GM23248 (cell line): ENCODE measurements at regions not wholly inside any gene's neighbourhood (a gene's known extent, or its start where the extent isn't known, plus 50 kb on each side); places are given as distances from the start of the nearest gene placed in this dataset.

Source experiments
- DNase-seq: peaks from one replicate; pipeline ENCODE4 v3.0.0-alpha.2; 2015
- H2AFZ ChIP-seq: fragments of 200-600 bp; sonication (generic); 2 replicates; pipeline ENCODE4 v1.6.1; 2016; ENCODE audit warnings: antibody characterized with exemption
- H3F3A ChIP-seq: fragments of 200-600 bp; sonication (generic); 2 replicates; pipeline ENCODE4 v1.6.1; 2016; ENCODE audit warnings: mild to moderate bottlenecking, antibody characterized with exemption, mixed run types; ENCODE audit not compliant: insufficient read depth
- H3K27ac ChIP-seq: fragments of 200-600 bp; sonication (generic); 2 replicates; pipeline ENCODE4 v1.5.1; 2016; ENCODE audit warnings: mild to moderate bottlenecking
- H3K27me3 ChIP-seq: fragments of 200-600 bp; sonication (generic); replicated peaks from 2 replicates; pipeline ENCODE4 v1.6.1; 2016; ENCODE audit warnings: mild to moderate bottlenecking; ENCODE audit not compliant: insufficient read depth
- H3K36me3 ChIP-seq: fragments of 200-600 bp; sonication (generic); 2 replicates; pipeline ENCODE4 v1.6.1; 2016; ENCODE audit warnings: low read depth, mild to moderate bottlenecking
- H3K4me1 ChIP-seq: fragments of 200-600 bp; sonication (generic); 2 replicates; pipeline ENCODE4 v1.6.1; 2016; ENCODE audit warnings: mild to moderate bottlenecking; ENCODE audit not compliant: insufficient read depth
- H3K4me2 ChIP-seq: fragments of 200-600 bp; sonication (generic); one replicate; pipeline ENCODE4 v1.6.1; 2016; ENCODE audit warnings: mild to moderate bottlenecking; ENCODE audit not compliant: unreplicated experiment
- H3K4me3 ChIP-seq: fragments of 200-600 bp; sonication (generic); 2 replicates; pipeline ENCODE4 v1.5.1; 2016; ENCODE audit warnings: mild to moderate bottlenecking
- H3K79me2 ChIP-seq: fragments of 200-600 bp; sonication (generic); 2 replicates; pipeline ENCODE4 v1.6.1; 2016; ENCODE audit warnings: mild to moderate bottlenecking; ENCODE audit not compliant: insufficient read depth
- H3K9ac ChIP-seq: fragments of 200-600 bp; sonication (generic); 2 replicates; pipeline ENCODE4 v1.6.1; 2016; ENCODE audit warnings: mild to moderate bottlenecking
- H3K9me2 ChIP-seq: fragments of 200-600 bp; sonication (generic); 2 replicates; pipeline ENCODE4 v1.6.1; 2016; ENCODE audit warnings: mixed run types, mild to moderate bottlenecking, moderate library complexity; ENCODE audit not compliant: insufficient read depth
- H3K9me3 ChIP-seq: fragments of 200-600 bp; sonication (generic); one replicate; pipeline ENCODE4 v1.6.1; 2017; ENCODE audit warnings: low read depth
- H4K20me1 ChIP-seq: fragments of 200-600 bp; sonication (generic); 2 replicates; pipeline ENCODE4 v1.6.0; 2016; ENCODE audit not compliant: insufficient read depth
- EZH2 ChIP-seq: fragments of 200-600 bp; sonication (generic); IDR thresholded peaks from 2 replicates; pipeline ENCODE4 v1.6.1; 2018; ENCODE audit warnings: antibody characterized with exemption, mild to moderate bottlenecking; ENCODE audit not compliant: insufficient read depth, poor library complexity, severe bottlenecking
- EZH2phosphoT487 ChIP-seq: fragments of 200-600 bp; sonication (generic); IDR thresholded peaks from 2 replicates; pipeline ENCODE4 v1.6.1; 2018; ENCODE audit warnings: antibody characterized with exemption, moderate library complexity, mild to moderate bottlenecking, low read depth; ENCODE audit not compliant: insufficient read depth
- WGBS, 2 experiments: methylation state at CpG; one replicate each; pipeline ENCODE4 v1.1.6; 2015 to 2017; ENCODE audit warnings: low lambda C conversion rate in 2 of 2, low coverage in 1 of 2; ENCODE audit errors: missing lambda C conversion rate in 2 of 2; 5-methylcytosine and 5-hydroxymethylcytosine counted together
- in situ Hi-C: fragments of 300-500 bp; cut with MboI; formaldehyde crosslinking; loops from 2 replicates; pipeline ENCODE4 v1.15.0; 2020

DNA sequence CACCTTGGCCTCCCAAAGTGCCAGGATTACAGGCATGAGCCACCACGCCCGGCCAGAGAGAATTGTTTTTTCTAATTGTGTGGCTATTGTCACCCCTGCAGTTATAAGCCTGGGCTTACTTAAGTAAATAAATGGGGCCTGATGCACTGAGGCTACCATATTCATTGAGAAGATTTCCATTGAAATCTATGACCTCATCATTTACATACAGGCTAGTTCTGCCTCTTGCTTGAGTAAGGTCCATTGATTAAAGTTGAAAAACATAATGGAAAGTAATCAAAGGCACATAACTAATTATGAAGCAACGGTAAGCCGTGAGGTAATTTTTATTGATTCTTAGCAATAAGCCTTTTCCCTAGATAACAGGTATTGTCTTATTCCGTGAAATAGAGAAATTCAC lies 788.9 kb downstream of the ADGRL2 start:
- H3K27me3 ChIP-seq, result no peaks in the 10 kb centered on the region
- H3K4me3 ChIP-seq, result no peak overlapping the region
- DNase-seq, result no peak
- no peaks in the 10 kb centered on the region for H3K79me2 ChIP-seq
- 52 to 55% methylated on average over 5 of the region's 5 CpGs for WGBS, 2 experiments
- TF ChIP-seq EZH2 (no peak), EZH2phosphoT487 (no peak)
- no peak overlapping the region for H2AFZ ChIP-seq
- H3K27ac ChIP-seq, result no peak overlapping the region
- H3K4me2 ChIP-seq, result no peak overlapping the region
- H3F3A ChIP-seq, result no peaks in the 10 kb centered on the region
- H3K36me3 ChIP-seq, result no peaks in the 10 kb centered on the region
- H4K20me1 ChIP-seq, result no peaks in the 10 kb centered on the region
- H3K9me3 ChIP-seq, result no peaks in the 10 kb centered on the region
- H3K9me2 ChIP-seq, result no peaks in the 10 kb centered on the region
- no peak overlapping the region for H3K9ac ChIP-seq
- no peaks in the 10 kb centered on the region for H3K4me1 ChIP-seq
- in situ Hi-C loops, result no loop called here

DNA sequence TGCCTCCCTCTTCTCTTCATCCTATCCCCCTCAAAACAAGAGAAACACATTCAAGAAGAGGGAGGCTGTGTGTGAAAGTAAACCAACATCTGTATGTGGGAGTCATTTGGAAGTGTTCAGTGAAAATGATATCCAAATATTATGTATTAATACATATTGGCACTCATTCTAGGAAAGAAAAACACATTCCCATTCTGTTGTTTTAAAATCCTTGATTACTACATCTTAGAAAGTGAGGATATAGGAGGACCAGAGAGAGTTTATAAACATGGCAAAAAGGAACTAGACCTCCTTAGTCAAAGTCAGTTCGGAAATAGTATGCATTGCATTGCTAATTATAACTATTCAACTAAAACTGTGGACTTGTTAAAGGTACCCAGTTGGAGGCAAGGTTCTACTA lies 786.6 kb downstream of the ADGRL2 start:
- no peak overlapping the region for H3K9ac ChIP-seq
- no peak overlapping the region for H3K4me2 ChIP-seq
- H3K27me3 ChIP-seq, result no peaks in the 10 kb centered on the region
- no peaks in the 10 kb centered on the region for H4K20me1 ChIP-seq
- no peaks in the 10 kb centered on the region for H3K79me2 ChIP-seq
- no peak overlapping the region for H3K27ac ChIP-seq
- in situ Hi-C loops, result no loop called here
- no peaks in the 10 kb centered on the region for H3K9me3 ChIP-seq
- WGBS, 2 experiments, result 12 to 14% methylated on average over 1 of the region's 1 CpG
- TF ChIP-seq EZH2, result no peak
- TF ChIP-seq EZH2phosphoT487, result no peak
- H3F3A ChIP-seq, result no peaks in the 10 kb centered on the region
- no peak for DNase-seq
- no peaks in the 10 kb centered on the region for H3K4me1 ChIP-seq
- no peak overlapping the region for H3K4me3 ChIP-seq
- H3K9me2 ChIP-seq, result no peaks in the 10 kb centered on the region
- H3K36me3 ChIP-seq, result no peaks in the 10 kb centered on the region
- H2AFZ ChIP-seq, result no peak overlapping the region

DNA sequence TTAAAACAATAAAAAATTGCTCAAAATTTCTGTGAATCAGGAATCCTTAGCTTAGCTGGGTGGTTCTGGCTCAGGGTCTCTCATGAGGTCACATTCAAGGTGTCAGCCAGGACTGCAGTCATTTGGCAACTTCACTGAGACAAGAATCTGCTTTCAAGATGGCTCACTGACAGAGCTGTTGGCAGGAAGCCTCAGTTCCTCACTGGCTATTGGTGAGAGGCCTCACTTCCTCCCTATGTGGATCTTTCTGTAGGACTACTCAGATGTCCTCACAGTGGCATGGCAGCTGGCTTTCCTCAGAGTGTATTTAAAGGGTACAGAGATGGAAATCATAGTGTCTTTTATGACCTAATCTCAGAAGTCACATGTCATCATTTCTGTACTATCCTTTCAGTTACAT lies 785.7 kb downstream of the ADGRL2 start:
- no peaks in the 10 kb centered on the region for H3K27me3 ChIP-seq
- DNase-seq, result no peak
- no peak overlapping the region for H3K4me2 ChIP-seq
- H3K79me2 ChIP-seq, result no peaks in the 10 kb centered on the region
- H2AFZ ChIP-seq, result no peak overlapping the region
- in situ Hi-C loops, result no loop called here
- TF ChIP-seq EZH2phosphoT487, result no peak
- TF ChIP-seq EZH2, result no peak
- no peaks in the 10 kb centered on the region for H4K20me1 ChIP-seq
- no peak overlapping the region for H3K4me3 ChIP-seq
- no peaks in the 10 kb centered on the region for H3K9me3 ChIP-seq
- no peaks in the 10 kb centered on the region for H3F3A ChIP-seq
- no peak overlapping the region for H3K9ac ChIP-seq
- no peaks in the 10 kb centered on the region for H3K36me3 ChIP-seq
- H3K4me1 ChIP-seq, result no peaks in the 10 kb centered on the region
- no peak overlapping the region for H3K27ac ChIP-seq
- no peaks in the 10 kb centered on the region for H3K9me2 ChIP-seq

DNA sequence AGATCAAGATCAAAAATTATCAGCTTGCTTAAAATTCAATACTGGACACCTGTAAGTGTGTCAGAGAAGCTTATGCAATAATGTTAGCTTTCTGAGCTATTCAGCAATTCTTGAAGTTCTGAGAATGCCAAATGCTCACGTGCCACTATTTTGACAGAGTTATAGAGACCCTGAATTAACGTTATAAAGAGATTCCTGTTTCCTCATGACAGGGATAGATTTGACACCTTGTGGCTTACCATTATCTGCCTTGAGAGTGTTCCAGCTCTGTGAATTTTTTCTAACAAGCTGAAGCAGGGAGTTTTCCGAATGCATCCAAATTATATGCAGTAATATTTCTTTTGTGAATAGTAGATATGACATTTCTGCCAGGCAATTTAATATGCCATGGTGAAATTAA lies 781.6 kb downstream of the ADGRL2 start:
- Histone ChIP-seq H3K4me2 (no peak overlapping the region), H3K9me2 (no peaks in the 10 kb centered on the region), H3K9ac (no peak overlapping the region), H3K4me3 (no peak overlapping the region), H4K20me1 (no peaks in the 10 kb centered on the region), H3K27me3 (no peaks in the 10 kb centered on the region), H3K9me3 (no peaks in the 10 kb centered on the region), H3F3A (no peaks in the 10 kb centered on the region), H2AFZ (no peak overlapping the region), H3K79me2 (no peaks in the 10 kb centered on the region), H3K36me3 (no peaks in the 10 kb centered on the region), H3K27ac (no peak overlapping the region), H3K4me1 (no peaks in the 10 kb centered on the region)
- no peak for TF ChIP-seq EZH2
- TF ChIP-seq EZH2phosphoT487, result no peak
- in situ Hi-C loops, result no loop called here
- WGBS, 2 experiments, result 42 to 47% methylated on average over 3 of the region's 3 CpGs
- DNase-seq, result no peak

DNA sequence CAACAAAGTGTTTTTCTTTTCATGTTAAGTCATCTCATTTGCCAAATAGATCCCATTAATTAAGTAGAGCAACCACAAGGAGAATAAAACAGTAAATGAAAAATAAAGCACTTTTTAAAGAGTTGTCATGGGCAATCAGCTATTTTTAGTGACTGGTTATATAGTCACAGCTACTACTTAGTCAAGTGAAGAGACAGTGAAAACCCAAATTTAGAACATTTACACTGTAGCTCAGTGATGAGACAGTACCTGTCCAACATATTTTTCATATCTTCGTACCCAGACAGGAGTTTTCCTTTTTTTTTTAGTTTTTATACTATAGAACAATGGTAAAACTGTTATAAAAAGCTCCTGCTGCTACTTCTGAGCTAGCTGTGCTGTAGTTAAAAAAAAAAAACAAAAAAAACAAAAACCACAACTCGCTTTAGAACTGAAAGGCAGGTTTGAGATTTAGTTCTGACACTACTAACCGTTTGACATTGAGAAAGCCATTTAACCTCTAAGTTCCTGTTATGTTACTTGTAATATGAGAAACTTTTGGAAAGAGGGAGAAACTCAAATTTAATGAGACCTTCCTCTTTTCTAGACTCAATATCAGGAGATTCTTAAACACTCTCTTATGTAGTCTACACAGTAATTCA lies 777.5 kb downstream of the ADGRL2 start:
- Histone ChIP-seq H4K20me1 (no peaks in the 10 kb centered on the region), H3K79me2 (no peaks in the 10 kb centered on the region), H3K4me2 (no peak overlapping the region), H2AFZ (no peak overlapping the region), H3K27ac (no peak overlapping the region), H3K4me1 (no peaks in the 10 kb centered on the region), H3K36me3 (no peaks in the 10 kb centered on the region), H3F3A (no peaks in the 10 kb centered on the region), H3K9me2 (no peaks in the 10 kb centered on the region), H3K4me3 (no peak overlapping the region), H3K9me3 (no peaks in the 10 kb centered on the region), H3K27me3 (no peaks in the 10 kb centered on the region), H3K9ac (no peak overlapping the region)
- TF ChIP-seq EZH2 (no peak), EZH2phosphoT487 (no peak)
- WGBS, 2 experiments, result 39 to 47% methylated on average over 3 of the region's 3 CpGs
- in situ Hi-C loops, result no loop called here
- no peak for DNase-seq
